ENCODE measurements at regions not wholly inside any gene's neighbourhood (a gene's known extent, or its start where the extent isn't known, plus 50 kb on each side); places are given as distances from the start of the nearest gene placed in this dataset.

- no peaks in the 10 kb centered on the region for H3K36me3 ChIP-seq (ENCODE audit: low read depth)
- H3K4me3 ChIP-seq (ENCODE audit: severe bottlenecking): no peak overlapping the region
- H3K27ac ChIP-seq (ENCODE audit: poor library complexity, severe bottlenecking): no peak overlapping the region
- no peaks in the 10 kb centered on the region for H3K9me3 ChIP-seq (ENCODE audit: severe bottlenecking)
- no peak for DNase-seq (ENCODE audit: low spot score)
- no peak for ATAC-seq (ENCODE audit: low read depth)
- TF ChIP-seq CTCF (IDR thresholded peaks at IDR 0.05; ENCODE audit: poor library complexity, severe bottlenecking): no peak
- no peaks in the 10 kb centered on the region for H3K27me3 ChIP-seq (ENCODE audit: insufficient read depth, poor library complexity, severe bottlenecking)
- H3K4me1 ChIP-seq (ENCODE audit: insufficient read depth, poor library complexity, severe bottlenecking): no peaks in the 10 kb centered on the region
Measured at GRCh38 chr2:215740071-215740470, 273.3 kb downstream of the MREG start.

GRCh38 chr2:215738351-215738750 is 275.0 kb downstream of the MREG start:
- Histone ChIP-seq H3K27ac (ENCODE audit: poor library complexity, severe bottlenecking) (no peak overlapping the region), H3K4me3 (ENCODE audit: severe bottlenecking) (no peak overlapping the region), H3K4me1 (ENCODE audit: insufficient read depth, poor library complexity, severe bottlenecking) (no peaks in the 10 kb centered on the region), H3K27me3 (ENCODE audit: insufficient read depth, poor library complexity, severe bottlenecking) (no peaks in the 10 kb centered on the region), H3K36me3 (ENCODE audit: low read depth) (no peaks in the 10 kb centered on the region), H3K9me3 (ENCODE audit: severe bottlenecking) (no peaks in the 10 kb centered on the region)
- ATAC-seq (ENCODE audit: low read depth) (no peak), DNase-seq (ENCODE audit: low spot score) (no peak)
- no peak for TF ChIP-seq CTCF (IDR thresholded peaks at IDR 0.05; ENCODE audit: poor library complexity, severe bottlenecking)

DNA sequence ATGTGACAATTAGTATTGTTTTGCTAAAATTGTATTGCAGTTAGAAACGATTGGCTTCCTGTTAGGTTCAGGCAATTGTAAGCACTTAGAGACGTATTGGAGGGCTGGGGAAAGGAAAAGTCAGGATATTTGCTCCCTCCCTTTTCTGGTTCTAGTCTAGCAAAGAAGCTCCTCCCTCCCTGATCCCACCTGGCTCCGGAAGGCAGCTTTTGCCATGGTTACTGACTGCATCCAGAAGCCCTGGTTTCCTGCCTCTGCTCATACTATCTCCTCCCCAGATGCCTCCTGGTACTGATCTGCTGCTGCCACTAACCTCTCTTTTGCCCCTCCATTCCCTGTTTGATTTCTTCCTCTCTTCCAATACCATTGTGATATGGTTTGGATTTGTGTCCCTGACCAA is 275.9 kb downstream of the MREG start:
- no peaks in the 10 kb centered on the region for H3K9me3 ChIP-seq (ENCODE audit: severe bottlenecking)
- H3K27me3 ChIP-seq (ENCODE audit: insufficient read depth, poor library complexity, severe bottlenecking): no peaks in the 10 kb centered on the region
- no peak for ATAC-seq (ENCODE audit: low read depth)
- H3K27ac ChIP-seq (ENCODE audit: poor library complexity, severe bottlenecking): no peak overlapping the region
- H3K4me1 ChIP-seq (ENCODE audit: insufficient read depth, poor library complexity, severe bottlenecking): no peaks in the 10 kb centered on the region
- no peak overlapping the region for H3K4me3 ChIP-seq (ENCODE audit: severe bottlenecking)
- DNase-seq (ENCODE audit: low spot score): no peak
- no peaks in the 10 kb centered on the region for H3K36me3 ChIP-seq (ENCODE audit: low read depth)
- no peak for TF ChIP-seq CTCF (IDR thresholded peaks at IDR 0.05; ENCODE audit: poor library complexity, severe bottlenecking)

DNA sequence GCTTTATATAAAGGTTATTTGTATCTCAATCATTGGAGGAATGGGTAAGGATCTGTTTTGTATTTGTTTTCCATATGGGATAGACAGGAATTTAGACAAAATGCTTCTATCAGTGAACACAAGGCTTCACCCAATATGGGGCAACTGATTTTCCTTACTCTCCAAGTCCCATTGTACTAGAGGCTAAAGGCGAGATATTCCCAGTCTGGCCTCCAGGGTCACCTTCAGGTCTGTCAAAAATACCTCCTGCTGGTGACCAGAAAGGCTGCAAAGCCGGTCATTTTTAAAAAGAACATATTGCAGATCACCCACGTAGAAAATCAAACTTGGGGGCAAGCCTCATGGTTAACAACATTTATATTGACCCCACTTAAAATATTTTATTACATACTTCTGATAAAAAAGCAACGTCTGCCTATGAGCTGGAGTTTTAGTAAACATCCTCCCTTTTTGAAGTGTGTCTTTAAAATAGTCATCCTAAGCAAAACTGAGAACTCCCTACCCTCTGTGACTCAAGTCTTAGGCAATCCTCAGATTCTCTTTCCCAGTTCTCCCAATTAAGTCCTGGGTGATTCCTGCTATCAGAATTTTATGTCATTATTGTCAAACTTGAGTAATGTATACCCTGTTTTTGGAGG is 276.6 kb downstream of the MREG start:
- H3K36me3 ChIP-seq (ENCODE audit: low read depth): no peaks in the 10 kb centered on the region
- H3K27ac ChIP-seq (ENCODE audit: poor library complexity, severe bottlenecking): no peak overlapping the region
- peak; percentile 72 for ATAC-seq (ENCODE audit: low read depth)
- no peak overlapping the region for H3K4me3 ChIP-seq (ENCODE audit: severe bottlenecking)
- H3K4me1 ChIP-seq (ENCODE audit: insufficient read depth, poor library complexity, severe bottlenecking): no peaks in the 10 kb centered on the region
- no peaks in the 10 kb centered on the region for H3K27me3 ChIP-seq (ENCODE audit: insufficient read depth, poor library complexity, severe bottlenecking)
- no peak for TF ChIP-seq CTCF (IDR thresholded peaks at IDR 0.05; ENCODE audit: poor library complexity, severe bottlenecking)
- DNase-seq (ENCODE audit: low spot score): no peak
- H3K9me3 ChIP-seq (ENCODE audit: severe bottlenecking): no peaks in the 10 kb centered on the region

DNA sequence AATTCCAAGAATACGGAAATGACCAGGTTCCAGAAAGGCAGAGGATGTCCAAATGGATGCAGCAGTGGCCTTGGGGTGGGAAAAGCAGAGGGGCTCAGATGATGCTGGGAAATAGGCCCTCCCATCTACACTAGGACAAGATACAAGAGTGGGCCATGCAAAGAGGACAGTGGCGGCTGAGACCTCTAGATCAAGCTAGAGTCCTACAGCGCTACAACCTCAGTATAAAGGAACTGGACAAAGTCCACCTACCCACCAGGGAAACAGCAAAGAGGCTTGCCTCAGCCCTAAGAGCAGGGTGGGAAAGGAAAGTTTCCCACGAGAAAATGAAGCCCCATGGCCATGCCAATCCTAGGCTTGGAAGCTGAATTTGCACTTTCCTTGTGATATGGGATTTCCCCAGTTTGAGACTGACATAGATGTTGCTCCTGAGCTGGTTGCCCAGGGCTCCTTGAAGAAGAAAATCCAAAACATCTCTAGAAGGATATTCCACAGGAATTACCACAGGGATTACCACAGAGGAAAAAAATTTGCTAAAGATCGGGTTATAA is 282.2 kb downstream of the MREG start:
- no peak for TF ChIP-seq CTCF (IDR thresholded peaks at IDR 0.05; ENCODE audit: poor library complexity, severe bottlenecking)

More for the DNA sequence above, 282.2 kb downstream of the MREG start:
- DNase-seq (ENCODE audit: low spot score) (no peak), ATAC-seq (ENCODE audit: low read depth) (no peak)
- Histone ChIP-seq H3K27me3 (ENCODE audit: insufficient read depth, poor library complexity, severe bottlenecking) (no peaks in the 10 kb centered on the region), H3K4me3 (ENCODE audit: severe bottlenecking) (no peak overlapping the region), H3K4me1 (ENCODE audit: insufficient read depth, poor library complexity, severe bottlenecking) (peaks cover 20% of the 10 kb centered on the region), H3K36me3 (ENCODE audit: low read depth) (no peaks in the 10 kb centered on the region), H3K27ac (ENCODE audit: poor library complexity, severe bottlenecking) (no peak overlapping the region), H3K9me3 (ENCODE audit: severe bottlenecking) (no peaks in the 10 kb centered on the region)

Measured in RWPE2 (cell line).